Mononuclear cell (primary cell): ENCODE measurements at regions not wholly inside any gene's neighbourhood (a gene's known extent, or its start where the extent isn't known, plus 50 kb on each side); places are given as distances from the start of the nearest gene placed in this dataset.

Source experiments
- H3K27me3 ChIP-seq: 2 replicates; pipeline ENCODE4 v1.6.0; 2011; ENCODE audit warnings: low read length, control low read depth; ENCODE audit not compliant: insufficient read depth
- H3K4me1 ChIP-seq: 2 replicates; pipeline ENCODE4 v1.5.1; 2011; ENCODE audit warnings: mild to moderate bottlenecking, low read length, control low read depth; ENCODE audit not compliant: insufficient read depth
- H3K4me3 ChIP-seq: 2 replicates; pipeline ENCODE4 v1.5.1; 2011; ENCODE audit warnings: mild to moderate bottlenecking, low read length, moderate library complexity
- H3K9me3 ChIP-seq: 2 replicates; pipeline ENCODE4 v1.5.1; 2011; ENCODE audit warnings: low read depth, mild to moderate bottlenecking, control low read depth, low read length

DNA sequence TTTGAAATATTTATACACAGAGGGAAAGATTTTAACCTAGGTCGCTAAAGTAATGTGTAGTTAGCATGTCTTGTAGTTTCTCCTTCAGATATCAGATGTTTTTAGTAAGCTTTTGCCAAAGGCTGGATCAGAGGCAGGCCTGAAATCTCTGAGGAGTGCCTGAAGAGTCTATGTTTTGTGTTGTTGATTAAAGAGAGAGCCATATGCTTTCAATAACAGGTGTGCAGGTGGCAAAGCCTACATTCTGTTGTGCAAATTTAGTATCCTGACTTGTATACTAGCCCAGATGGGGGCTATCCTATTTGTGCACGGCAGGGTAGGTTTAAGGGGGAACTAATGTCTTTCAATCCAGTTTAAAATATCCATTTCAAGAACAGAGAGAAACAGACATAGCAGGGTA is 167.1 kb upstream of the ATXN1 start:
- Histone ChIP-seq H3K27me3 (no peaks in the 10 kb centered on the region), H3K4me1 (no peaks in the 10 kb centered on the region), H3K4me3 (no peak overlapping the region), H3K9me3 (no peaks in the 10 kb centered on the region)

DNA sequence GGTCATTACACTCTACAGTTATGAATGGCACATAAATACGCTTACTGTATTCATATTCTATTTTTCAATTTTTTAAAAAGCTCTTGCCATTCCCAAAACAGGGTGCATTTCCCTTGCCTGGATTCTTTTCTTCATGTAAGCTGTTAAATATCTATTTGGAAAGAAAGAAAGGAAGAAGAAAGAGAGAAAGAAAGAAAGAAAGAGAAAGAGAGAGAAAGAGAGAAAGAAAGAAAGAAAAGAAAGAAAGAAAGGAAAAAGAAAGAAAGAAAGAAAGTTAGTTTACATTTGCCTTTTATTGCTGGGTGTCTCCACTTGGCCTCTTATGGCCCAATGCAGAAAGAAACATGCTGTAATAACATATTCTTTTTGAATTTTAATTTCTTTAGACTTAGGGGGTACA is 165.9 kb upstream of the ATXN1 start:
- Histone ChIP-seq H3K9me3 (no peaks in the 10 kb centered on the region), H3K4me3 (no peak overlapping the region), H3K27me3 (no peaks in the 10 kb centered on the region), H3K4me1 (no peaks in the 10 kb centered on the region)

DNA sequence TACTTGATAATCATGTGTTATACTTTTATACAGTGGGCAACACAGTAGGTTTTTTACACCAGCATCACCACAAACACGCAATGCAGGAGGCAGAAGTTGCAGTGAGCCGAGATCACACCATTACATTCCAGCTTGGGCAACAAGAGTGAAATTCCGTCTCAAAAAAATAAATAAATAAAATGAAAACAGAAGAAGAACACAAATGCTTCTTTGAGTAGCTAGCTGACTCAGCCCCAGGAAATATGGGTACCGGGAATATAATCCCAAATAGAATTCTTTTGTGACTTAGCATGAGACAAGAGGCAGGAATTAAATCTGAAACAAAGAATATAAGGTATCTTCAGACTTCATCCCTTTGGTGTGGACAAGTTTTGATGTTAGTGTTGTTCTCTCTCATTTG is 164.2 kb upstream of the ATXN1 start:
- Histone ChIP-seq H3K4me1 (no peaks in the 10 kb centered on the region), H3K27me3 (no peaks in the 10 kb centered on the region), H3K4me3 (no peak overlapping the region), H3K9me3 (no peaks in the 10 kb centered on the region)

DNA sequence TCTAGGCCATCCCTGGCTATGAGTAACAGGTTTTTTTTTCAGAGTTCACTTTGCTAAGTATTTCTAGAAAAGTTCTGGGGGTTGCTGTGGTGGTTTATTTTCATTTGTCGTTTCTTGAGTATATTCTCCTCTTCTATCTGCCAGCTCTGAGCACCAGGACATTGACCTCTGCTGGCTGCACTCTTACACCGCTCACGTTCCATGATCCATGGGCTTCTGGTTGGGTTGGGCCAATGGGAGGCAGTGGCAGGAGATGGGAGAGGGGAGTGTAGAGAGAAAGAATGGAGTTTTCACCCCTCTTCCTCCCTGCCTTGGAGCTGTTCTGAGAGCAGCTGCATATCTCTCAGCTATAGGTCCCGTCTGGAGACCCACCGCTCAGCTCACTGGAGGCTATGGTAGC is 161.0 kb upstream of the ATXN1 start:
- no peak overlapping the region for H3K4me3 ChIP-seq
- no peaks in the 10 kb centered on the region for H3K9me3 ChIP-seq
- no peaks in the 10 kb centered on the region for H3K4me1 ChIP-seq
- H3K27me3 ChIP-seq: no peaks in the 10 kb centered on the region

DNA sequence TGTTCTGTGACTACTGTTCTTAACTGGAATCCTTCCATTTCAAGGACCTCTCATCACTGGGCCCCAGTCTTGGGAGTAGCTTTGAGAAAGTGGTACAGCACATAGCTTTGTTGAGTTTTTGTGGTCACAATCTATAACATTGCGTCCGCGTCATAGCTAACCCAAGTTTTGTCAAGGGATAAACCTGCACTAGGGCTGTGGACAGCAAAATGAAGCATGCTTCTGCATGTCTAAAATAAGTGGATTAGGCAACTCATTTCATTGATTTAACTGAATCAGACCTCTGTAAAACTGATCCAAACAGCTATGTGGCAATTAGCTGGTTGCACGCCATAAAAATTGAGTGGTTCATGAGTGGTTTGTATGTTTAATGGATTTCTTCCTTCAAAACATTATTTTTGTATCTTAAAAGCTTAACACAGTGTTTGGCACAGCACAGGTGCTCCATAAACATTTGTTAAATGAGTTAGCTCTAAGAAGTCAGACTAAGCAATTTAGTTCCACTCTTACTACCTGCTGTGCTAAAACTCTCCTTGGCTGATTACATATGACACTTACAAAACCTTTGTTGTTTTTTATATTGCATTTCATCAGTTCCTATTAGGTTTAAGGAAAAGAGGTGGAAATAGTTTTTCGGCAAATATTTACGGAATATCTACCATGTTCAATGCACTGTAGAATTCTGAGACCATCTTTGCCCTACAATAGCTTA is 160.3 kb upstream of the ATXN1 start:
- Histone ChIP-seq H3K4me1 (no peaks in the 10 kb centered on the region), H3K27me3 (no peaks in the 10 kb centered on the region), H3K9me3 (no peaks in the 10 kb centered on the region), H3K4me3 (no peak overlapping the region)

DNA sequence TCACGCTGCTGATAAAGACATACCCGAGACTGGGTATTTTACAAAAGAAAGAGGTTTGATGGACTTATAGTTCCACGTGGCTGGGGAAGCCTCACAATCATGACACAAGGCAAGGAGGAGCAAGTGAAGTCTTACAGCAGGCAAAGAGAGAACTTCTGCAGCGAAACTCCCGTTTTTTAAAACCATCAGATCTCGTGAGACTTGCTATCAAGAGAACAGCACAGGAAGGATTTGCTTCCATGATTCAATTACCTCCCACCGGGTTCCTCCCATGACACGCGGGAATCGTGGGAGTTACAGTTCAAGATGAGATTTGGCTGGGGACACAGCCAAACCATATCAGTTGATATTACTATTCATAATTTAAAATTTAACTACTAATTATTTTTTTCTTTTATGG is 157.3 kb upstream of the ATXN1 start:
- no peak overlapping the region for H3K4me3 ChIP-seq
- peaks cover 10% of the 10 kb centered on the region for H3K9me3 ChIP-seq
- H3K27me3 ChIP-seq: no peaks in the 10 kb centered on the region
- no peaks in the 10 kb centered on the region for H3K4me1 ChIP-seq

DNA sequence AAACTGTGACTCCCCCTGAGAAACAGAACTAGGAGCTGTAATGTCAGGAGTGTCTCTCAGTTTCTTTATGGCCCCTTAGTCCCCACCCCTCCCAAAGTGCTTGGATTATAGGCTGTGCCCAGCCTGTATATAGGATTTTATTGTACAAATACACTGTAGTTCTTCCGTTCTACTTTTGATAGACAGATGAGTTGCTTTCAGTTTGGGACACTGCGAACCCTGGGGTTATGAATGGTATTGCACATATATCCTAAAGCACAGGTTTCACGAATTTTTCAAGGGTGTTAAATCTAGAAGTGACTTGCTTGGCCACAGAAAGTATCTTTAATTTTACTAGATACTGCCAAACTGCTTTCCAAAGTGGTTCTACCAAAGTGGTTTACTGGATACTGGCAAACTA is 152.9 kb upstream of the ATXN1 start:
- no peaks in the 10 kb centered on the region for H3K27me3 ChIP-seq
- H3K4me1 ChIP-seq: no peaks in the 10 kb centered on the region
- H3K9me3 ChIP-seq: peaks cover 16% of the 10 kb centered on the region
- no peak overlapping the region for H3K4me3 ChIP-seq

DNA sequence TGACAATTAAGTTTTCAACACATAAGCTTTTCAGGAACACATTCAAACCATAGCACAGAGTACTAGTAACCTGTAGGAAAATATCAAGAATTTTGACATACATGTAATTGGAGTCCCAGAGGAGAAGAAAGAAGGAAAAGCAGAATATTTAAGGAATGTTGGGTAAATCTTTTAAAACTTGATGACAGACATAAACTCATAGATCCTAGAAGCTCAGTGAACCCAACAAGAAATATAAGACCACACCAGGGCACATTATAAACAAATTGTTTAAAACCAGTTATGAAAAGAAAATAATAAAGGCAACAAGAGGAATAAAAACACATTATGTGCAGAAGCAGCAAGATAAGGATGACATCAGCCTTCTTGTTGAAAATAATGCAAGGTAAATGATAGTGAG is 151.5 kb upstream of the ATXN1 start:
- Histone ChIP-seq H3K4me3 (no peak overlapping the region), H3K27me3 (no peaks in the 10 kb centered on the region), H3K4me1 (no peaks in the 10 kb centered on the region), H3K9me3 (peaks cover 16% of the 10 kb centered on the region)

DNA sequence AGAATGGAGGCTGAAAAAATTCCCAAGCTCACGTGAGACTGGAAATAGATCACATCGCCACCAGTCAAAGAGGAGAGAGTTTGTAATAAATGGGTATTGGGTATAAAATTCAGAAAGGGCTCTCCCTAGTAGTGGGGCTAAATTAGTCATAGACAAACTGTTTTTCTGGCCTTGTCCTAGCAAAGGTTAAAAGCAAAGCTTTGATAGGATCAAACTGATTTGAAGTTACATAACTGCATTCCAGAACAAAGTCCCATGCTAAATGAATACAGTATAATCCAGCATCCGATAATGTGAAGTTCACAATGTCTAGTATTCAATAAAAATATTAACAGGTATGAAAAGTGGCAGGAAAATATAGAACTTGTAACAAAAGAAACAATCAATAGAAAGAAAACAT is 149.8 kb upstream of the ATXN1 start:
- Histone ChIP-seq H3K4me1 (no peaks in the 10 kb centered on the region), H3K9me3 (peaks cover 16% of the 10 kb centered on the region), H3K4me3 (no peak overlapping the region), H3K27me3 (no peaks in the 10 kb centered on the region)

DNA sequence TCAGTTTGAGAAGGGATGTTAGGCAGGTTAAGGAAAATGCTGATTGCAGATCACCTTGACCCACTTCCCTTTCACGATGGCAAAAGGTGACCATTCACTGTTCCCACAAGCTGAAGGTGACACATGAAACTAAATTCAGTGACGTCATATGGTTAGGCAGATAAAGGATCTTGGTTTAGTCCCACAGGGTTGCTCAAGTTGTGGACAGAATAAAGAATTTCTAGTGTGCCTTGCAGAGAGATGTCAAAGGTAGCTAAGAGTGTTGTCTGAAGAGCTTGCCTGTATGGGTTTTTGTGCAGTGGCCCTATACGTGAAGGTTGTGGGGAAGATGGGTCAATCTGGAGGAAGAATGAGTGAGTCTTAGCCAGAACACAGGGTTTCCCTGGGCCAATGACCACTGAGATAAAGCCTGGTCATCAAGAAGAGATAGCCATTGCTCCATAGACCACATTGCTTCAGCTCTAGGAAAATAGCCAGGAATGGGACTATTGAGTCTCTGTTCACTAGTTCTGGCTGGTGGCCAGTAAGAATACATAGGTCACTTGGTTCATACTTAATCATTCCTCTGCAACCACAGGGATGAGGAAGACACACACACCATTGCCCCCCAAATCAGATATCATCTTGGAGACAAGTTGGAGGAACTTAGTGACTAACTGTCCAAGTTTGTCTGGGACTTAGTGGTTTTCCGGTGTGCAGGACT is 148.5 kb upstream of the ATXN1 start:
- Histone ChIP-seq H3K27me3 (no peaks in the 10 kb centered on the region), H3K9me3 (peaks cover 16% of the 10 kb centered on the region), H3K4me3 (no peak overlapping the region), H3K4me1 (no peaks in the 10 kb centered on the region)

DNA sequence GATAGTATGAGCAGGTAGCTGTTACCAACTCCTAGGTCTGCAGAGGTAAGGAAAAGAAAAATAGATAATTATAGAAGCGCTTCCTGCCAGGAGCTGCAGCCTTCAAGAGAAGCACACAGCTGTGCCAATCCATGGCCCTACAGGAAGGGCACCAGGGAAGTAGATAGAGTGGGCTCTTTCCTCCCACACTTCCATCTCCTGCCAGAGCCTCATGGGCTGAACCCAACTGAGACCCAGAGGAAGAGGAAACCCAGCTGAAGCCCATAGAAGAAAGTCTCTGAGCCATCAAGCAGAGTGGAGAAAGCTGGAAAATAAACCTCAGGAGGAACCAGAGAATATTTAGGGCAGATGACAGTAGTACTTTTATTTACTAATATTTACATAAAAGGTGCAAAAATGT is 146.7 kb upstream of the ATXN1 start:
- Histone ChIP-seq H3K4me3 (no peak overlapping the region), H3K27me3 (no peaks in the 10 kb centered on the region), H3K4me1 (peaks cover 13% of the 10 kb centered on the region), H3K9me3 (peaks cover 1% of the 10 kb centered on the region)

DNA sequence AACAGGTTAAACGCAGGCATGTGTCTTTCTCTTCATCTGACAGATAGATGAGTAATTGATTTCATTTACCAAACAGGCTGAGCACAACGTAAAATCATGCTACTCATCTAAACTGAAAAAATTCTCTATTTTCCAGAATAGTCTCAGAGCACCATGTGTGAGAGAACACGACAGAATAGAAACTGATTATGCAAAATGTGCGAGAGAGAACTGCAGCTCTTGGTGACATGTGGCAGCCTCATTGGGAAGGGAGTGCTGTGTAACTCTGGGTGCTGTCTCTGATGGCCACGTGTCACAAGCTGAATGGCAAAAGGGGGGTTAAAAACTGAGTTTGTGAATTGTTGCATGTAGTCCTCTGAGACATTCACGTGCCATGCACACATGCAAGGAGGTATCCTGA is 143.7 kb upstream of the ATXN1 start:
- no peaks in the 10 kb centered on the region for H3K27me3 ChIP-seq
- H3K4me3 ChIP-seq: no peak overlapping the region
- H3K9me3 ChIP-seq: no peaks in the 10 kb centered on the region
- H3K4me1 ChIP-seq: peaks cover 31% of the 10 kb centered on the region

DNA sequence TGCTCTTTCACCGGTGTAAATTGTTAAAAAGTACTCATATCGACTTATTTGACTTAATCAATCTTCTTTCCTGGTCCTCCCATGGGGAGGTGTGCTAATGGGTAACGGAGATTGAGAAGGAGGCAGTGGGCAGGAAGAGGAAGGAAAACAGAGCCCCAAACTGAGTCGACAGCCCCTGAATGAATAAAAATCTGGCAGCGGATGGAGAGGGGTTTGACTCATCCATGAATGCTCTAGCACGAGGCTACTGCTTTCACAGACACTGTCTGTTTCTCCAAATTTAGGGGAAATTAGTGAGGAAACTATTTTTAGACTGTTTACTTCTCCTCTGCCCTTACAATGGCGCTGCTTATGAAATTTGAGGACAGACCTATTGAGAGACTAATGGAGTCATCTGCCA is 142.2 kb upstream of the ATXN1 start:
- no peaks in the 10 kb centered on the region for H3K9me3 ChIP-seq
- H3K27me3 ChIP-seq: no peaks in the 10 kb centered on the region
- H3K4me3 ChIP-seq: no peak overlapping the region
- H3K4me1 ChIP-seq: peaks cover 31% of the 10 kb centered on the region

DNA sequence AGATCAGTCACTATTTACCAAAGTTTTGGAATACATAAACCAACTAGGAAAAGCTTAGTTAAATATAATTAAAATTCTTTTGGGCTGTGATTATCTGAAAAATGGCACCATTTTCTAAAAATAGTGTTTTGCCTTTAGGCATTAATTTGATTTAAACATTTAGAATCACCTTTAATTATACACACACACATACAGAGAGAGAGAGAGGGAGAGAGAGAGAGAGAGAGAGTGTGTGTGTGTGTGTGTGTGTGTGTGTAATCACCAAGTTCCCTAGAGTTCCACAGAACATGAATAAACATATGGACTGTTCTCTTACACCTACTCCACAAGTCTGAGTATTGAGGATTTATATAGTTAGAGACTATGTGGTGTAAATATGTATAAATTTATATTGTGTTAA is 141.2 kb upstream of the ATXN1 start:
- Histone ChIP-seq H3K4me3 (no peak overlapping the region), H3K4me1 (peaks cover 31% of the 10 kb centered on the region), H3K27me3 (no peaks in the 10 kb centered on the region), H3K9me3 (no peaks in the 10 kb centered on the region)

DNA sequence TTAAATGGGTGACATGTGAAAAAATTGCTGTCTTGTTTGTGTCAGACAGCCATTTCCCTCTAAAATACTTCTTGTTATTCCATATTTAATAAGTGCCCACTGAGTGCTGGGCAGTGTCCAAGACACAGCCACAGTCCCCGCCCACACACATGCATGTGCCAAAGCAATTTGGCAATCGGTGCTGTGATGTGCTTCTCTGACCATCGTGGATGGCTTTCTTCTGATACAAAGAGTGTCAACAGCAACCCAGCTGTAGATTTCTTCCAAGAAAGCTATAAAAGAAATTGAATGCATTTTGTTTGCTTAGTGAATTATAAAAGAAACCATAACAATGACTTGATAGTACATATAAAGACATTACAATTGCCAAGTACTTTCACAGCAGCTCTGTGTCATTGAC is 140.5 kb upstream of the ATXN1 start:
- H3K4me3 ChIP-seq: no peak overlapping the region

DNA sequence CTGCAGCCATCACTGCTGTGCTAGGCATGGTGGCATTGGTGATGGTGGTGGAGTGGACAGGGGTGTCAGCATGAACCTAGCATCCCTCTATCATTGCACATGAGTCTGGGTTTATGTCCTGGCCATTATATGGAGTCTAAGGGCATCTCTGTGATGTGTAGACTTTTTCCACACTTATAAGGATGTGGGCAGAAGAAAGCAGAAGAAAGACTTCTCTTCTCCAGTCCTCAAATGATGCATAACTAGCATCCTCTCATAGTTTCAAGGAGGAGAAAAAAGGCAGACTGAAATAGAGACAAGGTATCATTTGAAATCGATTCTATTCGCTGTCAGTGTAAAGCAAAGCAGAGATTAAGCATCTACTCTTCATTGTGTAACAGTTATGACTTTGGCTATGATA is 140.0 kb upstream of the ATXN1 start:
- Histone ChIP-seq H3K4me1 (peaks cover 31% of the 10 kb centered on the region), H3K27me3 (no peaks in the 10 kb centered on the region), H3K9me3 (no peaks in the 10 kb centered on the region), H3K4me3 (no peak overlapping the region)

More for the DNA sequence above, 140.5 kb upstream of the ATXN1 start:
- Histone ChIP-seq H3K27me3 (no peaks in the 10 kb centered on the region), H3K9me3 (no peaks in the 10 kb centered on the region), H3K4me1 (peaks cover 31% of the 10 kb centered on the region)
